ENCODE measurements at regions not wholly inside any gene's neighbourhood (a gene's known extent, or its start where the extent isn't known, plus 50 kb on each side); places are given as distances from the start of the nearest gene placed in this dataset.

DNA sequence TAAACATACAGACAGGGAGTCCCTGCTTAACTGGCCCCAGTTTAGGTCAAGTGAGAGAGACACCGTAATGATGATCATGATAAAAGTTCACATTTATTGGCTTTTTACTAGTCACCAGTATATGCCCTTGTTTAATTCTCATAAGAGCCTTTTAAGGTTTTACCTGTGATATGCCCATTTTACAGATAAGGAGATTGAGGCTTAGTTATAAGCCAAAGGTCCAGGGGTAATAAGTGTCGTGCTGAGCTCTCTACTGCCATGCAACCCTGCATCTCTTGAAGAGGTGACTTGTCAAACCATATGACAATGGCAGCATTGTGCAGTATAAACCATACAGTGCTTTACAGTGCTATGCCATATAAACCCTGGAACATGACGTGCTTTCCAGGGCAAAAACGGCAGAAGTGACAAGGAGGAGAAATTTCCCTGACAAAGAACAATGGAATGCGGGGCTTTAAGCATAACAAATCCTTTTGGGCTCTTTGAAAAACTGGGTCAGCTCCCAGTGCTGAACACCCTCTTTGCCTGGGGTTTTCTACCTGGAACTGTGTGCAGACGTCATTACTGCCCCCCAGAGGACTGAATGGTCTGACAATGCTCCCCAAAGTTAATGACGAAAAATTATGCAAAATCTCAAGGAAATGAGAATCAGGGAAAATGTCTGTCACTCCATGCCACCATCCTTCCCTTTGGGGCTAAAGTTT lies 59.7 kb upstream of the C14orf132 start:
- TF ChIP-seq, protein P1, sequence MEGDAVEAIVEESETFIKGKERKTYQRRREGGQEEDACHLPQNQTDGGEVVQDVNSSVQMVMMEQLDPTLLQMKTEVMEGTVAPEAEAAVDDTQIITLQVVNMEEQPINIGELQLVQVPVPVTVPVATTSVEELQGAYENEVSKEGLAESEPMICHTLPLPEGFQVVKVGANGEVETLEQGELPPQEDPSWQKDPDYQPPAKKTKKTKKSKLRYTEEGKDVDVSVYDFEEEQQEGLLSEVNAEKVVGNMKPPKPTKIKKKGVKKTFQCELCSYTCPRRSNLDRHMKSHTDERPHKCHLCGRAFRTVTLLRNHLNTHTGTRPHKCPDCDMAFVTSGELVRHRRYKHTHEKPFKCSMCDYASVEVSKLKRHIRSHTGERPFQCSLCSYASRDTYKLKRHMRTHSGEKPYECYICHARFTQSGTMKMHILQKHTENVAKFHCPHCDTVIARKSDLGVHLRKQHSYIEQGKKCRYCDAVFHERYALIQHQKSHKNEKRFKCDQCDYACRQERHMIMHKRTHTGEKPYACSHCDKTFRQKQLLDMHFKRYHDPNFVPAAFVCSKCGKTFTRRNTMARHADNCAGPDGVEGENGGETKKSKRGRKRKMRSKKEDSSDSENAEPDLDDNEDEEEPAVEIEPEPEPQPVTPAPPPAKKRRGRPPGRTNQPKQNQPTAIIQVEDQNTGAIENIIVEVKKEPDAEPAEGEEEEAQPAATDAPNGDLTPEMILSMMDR (IDR thresholded peaks at IDR 0.05; ENCODE audit: low read depth, low read length): peak; percentile 27
- TF ChIP-seq MYC (IDR thresholded peaks at IDR 0.05; ENCODE audit: low read depth, low read length): no peak
- DNase-seq (ENCODE audit: low read depth): no peak
- H3K4me3 ChIP-seq (ENCODE audit: low read depth, low read length): no peak overlapping the region

DNA sequence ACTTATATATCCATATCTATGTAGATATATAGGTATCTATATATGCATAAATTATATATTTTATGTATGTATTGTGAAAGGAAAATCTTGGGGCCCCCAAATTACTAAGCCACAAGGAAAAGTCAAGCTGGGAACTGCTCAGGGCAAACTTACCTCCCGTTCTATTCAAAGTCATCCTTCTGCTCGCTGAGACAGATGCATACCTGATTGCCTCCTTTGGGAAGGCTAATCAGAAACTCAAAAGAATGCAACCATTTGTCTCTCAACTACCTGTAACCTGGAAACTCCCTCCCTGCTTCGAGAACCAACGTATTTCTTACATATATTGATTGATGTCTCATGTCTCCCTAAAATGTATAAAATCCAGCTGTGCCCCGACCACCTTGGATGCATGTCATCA lies 58.8 kb upstream of the C14orf132 start:
- H3K4me3 ChIP-seq (ENCODE audit: low read depth, low read length): no peak overlapping the region
- TF ChIP-seq MYC (IDR thresholded peaks at IDR 0.05; ENCODE audit: low read depth, low read length): no peak
- TF ChIP-seq POLR2A (IDR thresholded peaks at IDR 0.05; ENCODE audit: extremely low read depth, insufficient read length): no peak
- TF ChIP-seq, protein P2, sequence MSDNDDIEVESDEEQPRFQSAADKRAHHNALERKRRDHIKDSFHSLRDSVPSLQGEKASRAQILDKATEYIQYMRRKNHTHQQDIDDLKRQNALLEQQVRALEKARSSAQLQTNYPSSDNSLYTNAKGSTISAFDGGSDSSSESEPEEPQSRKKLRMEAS (IDR thresholded peaks at IDR 0.05; ENCODE audit: low read depth, low read length): no peak
- TF ChIP-seq, protein P1 (IDR thresholded peaks at IDR 0.05; ENCODE audit: low read depth, low read length): no peak
- DNase-seq (ENCODE audit: low read depth): no peak

DNA sequence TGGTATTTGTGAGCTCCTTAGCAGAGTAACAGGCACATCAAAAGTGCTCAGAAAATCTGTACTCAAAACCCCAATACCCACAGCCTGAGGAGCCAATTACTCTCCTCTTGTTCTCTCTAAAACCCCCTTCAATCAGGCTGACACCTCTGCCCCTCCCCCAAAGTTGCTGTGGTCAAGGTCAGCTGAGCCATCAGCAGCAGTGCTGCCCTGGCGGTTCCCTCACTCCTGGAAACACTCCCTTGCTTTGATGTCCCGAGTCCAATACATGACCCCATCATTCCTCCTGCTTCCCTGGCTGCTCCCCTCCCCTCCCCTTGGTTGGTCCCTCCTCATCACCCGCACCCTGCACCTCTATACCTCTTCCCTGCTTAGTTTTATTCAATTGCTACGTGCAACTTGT lies 57.2 kb upstream of the C14orf132 start:
- TF ChIP-seq POLR2A (IDR thresholded peaks at IDR 0.05; ENCODE audit: extremely low read depth, insufficient read length) (no peak), MYC (IDR thresholded peaks at IDR 0.05; ENCODE audit: low read depth, low read length) (no peak)
- TF ChIP-seq, protein P2 (IDR thresholded peaks at IDR 0.05; ENCODE audit: low read depth, low read length): no peak
- TF ChIP-seq, protein P1 (IDR thresholded peaks at IDR 0.05; ENCODE audit: low read depth, low read length): no peak
- DNase-seq (ENCODE audit: low read depth): no peak
- H3K4me3 ChIP-seq (ENCODE audit: low read depth, low read length): no peak overlapping the region

DNA sequence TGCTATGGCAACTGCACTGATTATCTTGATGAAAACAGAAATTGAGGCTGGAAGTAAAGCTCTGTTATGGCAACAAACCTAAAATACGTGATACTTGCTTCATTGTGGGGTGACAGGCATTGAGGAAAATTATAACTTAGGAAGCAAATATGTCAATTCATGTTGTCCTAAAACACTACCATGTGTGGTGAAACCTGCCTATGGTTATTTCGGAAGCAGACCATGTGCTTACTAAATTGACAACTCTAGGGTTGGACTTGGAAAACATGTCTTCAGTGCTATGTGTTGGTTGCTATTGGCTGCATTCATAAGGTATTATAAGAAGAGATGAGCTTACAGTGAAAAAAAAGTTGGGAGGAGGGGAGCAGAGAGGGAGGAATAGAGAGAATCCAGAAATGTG lies 55.0 kb upstream of the C14orf132 start:
- no peak overlapping the region for H3K4me3 ChIP-seq (ENCODE audit: low read depth, low read length)
- no peak for DNase-seq (ENCODE audit: low read depth)
- TF ChIP-seq MYC (IDR thresholded peaks at IDR 0.05; ENCODE audit: low read depth, low read length) (no peak), POLR2A (IDR thresholded peaks at IDR 0.05; ENCODE audit: extremely low read depth, insufficient read length) (no peak)
- TF ChIP-seq, protein P1 (IDR thresholded peaks at IDR 0.05; ENCODE audit: low read depth, low read length): no peak
- TF ChIP-seq, protein P2 (IDR thresholded peaks at IDR 0.05; ENCODE audit: low read depth, low read length): no peak
